H4 (cell line): ENCODE measurements at regions not wholly inside any gene's neighbourhood (a gene's known extent, or its start where the extent isn't known, plus 50 kb on each side); places are given as distances from the start of the nearest gene placed in this dataset.
A peak's percentile ranks its signal among the peaks of the same experiment; 100 is the strongest.

Experiments
- DNase-seq: peaks from one replicate; pipeline ENCODE4 v3.0.0-alpha.2; 2015; ENCODE audit warnings: low spot score

- no peak for DNase-seq
These were observed 150.7 kb downstream of the OPN5 start for GRCh38 chr6:47932575-47932974.

GRCh38 chr6:47924001-47924400, 142.2 kb downstream of the OPN5 start:
- DNase-seq: no peak

GRCh38 chr6:47922391-47922790, 140.6 kb downstream of the OPN5 start:
- no peak for DNase-seq

GRCh38 chr6:47919875-47920274, 138.0 kb downstream of the OPN5 start:
- DNase-seq: peak; percentile 9

- no peak for DNase-seq
These were observed 136.0 kb downstream of the OPN5 start for GRCh38 chr6:47917811-47918210.

- no peak for DNase-seq
These were observed 135.4 kb downstream of the OPN5 start for GRCh38 chr6:47917202-47917601.

- DNase-seq: no peak
These were observed 133.2 kb downstream of the OPN5 start for GRCh38 chr6:47915017-47915416.

GRCh38 chr6:47908271-47908670, 126.4 kb downstream of the OPN5 start:
- no peak for DNase-seq

- DNase-seq: no peak
These were observed 123.9 kb downstream of the OPN5 start for GRCh38 chr6:47905717-47906116.

- DNase-seq: peak; percentile 21
These were observed 115.4 kb downstream of the OPN5 start for GRCh38 chr6:47897247-47897646.

- no peak for DNase-seq
These were observed 108.6 kb downstream of the OPN5 start for GRCh38 chr6:47890326-47890875.

- no peak for DNase-seq
These were observed 97.2 kb downstream of the OPN5 start for GRCh38 chr6:47879015-47879414.
